ENCODE measurements at regions not wholly inside any gene's neighbourhood (a gene's known extent, or its start where the extent isn't known, plus 50 kb on each side); places are given as distances from the start of the nearest gene placed in this dataset.
"Not testable (repeated sequence)": the region's sequence is repeated elsewhere in the genome, so short reads cannot be mapped to it uniquely, and the experiment has no call there.

DNA sequence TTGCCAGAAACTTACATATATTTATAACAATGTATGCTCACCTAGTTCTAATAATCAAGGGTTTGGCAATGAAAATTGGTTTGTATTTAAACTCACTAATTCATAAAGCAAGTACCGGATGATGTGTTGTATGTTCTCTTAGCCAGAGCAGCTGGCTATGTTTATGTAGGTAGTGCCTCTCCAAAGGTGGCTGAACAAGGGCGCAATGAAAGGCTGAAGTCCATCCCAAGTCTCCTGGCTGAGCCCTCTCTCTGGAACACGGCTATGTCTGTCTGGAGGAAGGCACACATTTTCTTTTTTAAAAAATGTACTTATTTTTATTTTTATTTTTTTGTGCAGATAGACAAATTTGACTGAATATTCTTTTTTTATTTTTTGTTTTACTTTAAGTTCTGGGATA is 141.2 kb upstream of the DAB2 start:
- DNase-seq (ENCODE audit: low read depth in 2 of 2) = no peak

DNA sequence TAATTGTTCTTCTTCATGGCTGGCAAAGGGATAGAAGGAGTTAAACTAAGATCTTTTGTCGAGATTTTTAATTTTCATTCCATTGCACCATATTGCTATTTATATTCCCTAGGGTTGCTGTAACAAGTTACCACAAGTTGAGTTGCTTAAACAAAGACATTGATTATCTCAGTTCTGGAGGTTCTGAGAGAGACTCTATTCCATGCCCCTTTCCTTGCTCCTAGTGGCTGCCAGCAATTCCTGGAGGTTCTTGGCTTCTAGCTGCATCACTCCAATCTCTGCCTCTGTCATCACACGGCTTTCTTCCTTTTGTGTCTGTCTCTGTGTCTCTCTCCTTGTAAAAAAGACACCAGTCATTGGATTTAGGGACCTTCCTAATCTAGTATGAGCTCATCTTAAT is 136.6 kb upstream of the DAB2 start:
- no peak for DNase-seq (ENCODE audit: low read depth in 2 of 2)

- no peak for DNase-seq (ENCODE audit: low read depth in 2 of 2)
Measured at GRCh38 chr5:39560726-39561125, 135.9 kb upstream of the DAB2 start.

GRCh38 chr5:39559923-39560322 is 135.1 kb upstream of the DAB2 start:
- DNase-seq (ENCODE audit: low read depth in 2 of 2) = no peak

GRCh38 chr5:39558541-39558940 is 133.8 kb upstream of the DAB2 start:
- DNase-seq (ENCODE audit: low read depth in 2 of 2) = no peak

DNA sequence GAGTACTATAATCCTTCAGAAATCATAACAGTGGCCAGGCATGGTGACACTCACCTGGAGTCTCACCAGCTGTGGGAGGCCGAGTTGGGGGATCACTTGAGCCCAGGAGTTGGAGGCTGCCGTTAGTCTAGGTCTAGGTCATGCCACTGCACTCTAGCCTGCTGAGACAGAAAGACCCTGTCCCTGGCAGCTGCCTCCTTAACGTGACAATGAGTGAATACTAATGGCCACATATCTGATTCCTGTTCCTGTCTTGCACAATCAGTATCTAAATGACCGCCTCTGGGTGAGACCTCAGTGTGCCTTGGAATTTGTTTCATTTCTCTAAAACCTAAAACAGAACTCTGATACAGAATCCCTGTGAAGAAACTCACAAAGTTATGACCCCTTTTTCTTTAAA is 131.0 kb upstream of the DAB2 start:
- no peak for DNase-seq (ENCODE audit: low read depth in 2 of 2)

GRCh38 chr5:39547553-39548154 is 122.9 kb upstream of the DAB2 start:
- no peak for DNase-seq (ENCODE audit: low read depth in 2 of 2)

GRCh38 chr5:39544941-39545340 is 120.2 kb upstream of the DAB2 start:
- no peak for DNase-seq (ENCODE audit: low read depth in 2 of 2)

DNA sequence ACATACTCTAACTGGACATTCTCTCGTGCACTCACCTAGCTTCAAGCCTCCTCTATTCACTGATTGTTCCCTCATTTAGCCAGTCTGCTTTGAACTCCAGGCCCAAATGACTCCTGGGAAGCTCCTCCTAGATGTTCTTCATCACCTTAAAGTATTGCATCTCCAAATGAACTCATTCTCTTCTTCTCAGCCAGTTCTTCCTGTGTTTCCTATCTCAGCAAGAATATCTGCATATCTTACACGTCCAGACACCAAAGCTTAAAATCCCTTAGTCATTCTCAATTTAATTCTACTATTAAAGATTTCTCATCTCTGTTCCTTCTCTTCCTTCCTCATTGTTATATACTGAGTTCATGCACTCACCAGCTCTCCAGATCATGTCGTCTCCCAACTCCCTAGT is 118.6 kb upstream of the DAB2 start:
- DNase-seq (ENCODE audit: low read depth in 2 of 2) = no peak

DNA sequence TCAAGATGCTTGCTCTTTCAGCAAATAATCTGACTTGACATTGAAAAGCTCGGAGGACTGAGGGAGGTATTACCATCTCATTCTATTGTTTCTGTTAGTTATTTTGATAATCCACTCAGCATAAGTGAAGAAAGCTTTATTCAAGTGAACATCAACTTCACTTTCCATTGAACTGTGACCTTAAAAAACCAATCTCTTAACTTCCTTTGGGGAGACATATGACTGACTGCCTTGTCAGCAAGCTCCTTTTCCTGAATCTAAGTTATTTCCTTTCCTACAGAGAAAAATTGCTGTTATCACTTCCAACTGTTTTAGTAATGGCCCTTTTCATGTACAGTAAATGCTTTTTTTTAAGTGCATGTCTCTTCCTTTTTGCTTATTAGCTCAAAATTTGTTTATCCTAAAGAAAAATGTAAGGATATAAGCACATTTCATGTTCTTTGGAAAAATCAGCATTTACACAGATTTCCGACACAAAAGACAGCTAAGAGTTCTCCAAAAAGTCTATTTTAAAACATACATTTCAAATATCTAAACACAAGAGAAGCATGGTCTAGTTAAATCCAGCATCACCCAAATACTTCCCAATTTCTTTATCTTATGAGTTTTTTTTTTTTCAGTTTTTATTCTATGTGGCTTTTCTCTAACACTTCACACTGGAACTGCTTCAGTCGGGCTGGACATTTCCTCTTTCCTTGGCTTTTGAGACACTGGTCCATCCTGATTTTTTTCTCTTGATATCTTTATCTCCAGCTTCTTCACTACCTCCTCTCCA is 117.9 kb upstream of the DAB2 start:
- no peak for DNase-seq (ENCODE audit: low read depth in 2 of 2)

GRCh38 chr5:39541920-39542319 is 117.1 kb upstream of the DAB2 start:
- DNase-seq (ENCODE audit: low read depth in 2 of 2) = no peak

DNA sequence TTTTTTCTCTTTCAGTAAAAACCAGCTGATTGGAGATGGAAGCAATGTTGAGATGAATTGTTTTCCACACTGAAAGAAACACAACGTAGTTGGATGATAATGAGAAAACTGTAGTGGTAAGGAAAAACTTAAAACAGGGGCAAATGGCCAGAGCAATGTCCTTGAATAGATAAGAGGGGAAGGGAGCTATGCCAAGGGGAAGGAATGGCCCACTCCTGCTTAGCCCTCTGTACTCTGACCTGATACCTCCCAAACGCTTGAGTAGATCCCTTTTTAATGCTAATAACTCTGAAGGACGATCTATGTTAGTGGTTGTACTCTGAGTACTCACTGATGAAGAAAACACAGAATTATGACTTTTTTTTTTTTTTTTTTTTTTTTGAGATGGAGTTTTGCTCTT is 114.7 kb upstream of the DAB2 start:
- DNase-seq (ENCODE audit: low read depth in 2 of 2) = no peak

GRCh38 chr5:39534690-39535089 is 109.9 kb upstream of the DAB2 start:
- no peak for DNase-seq (ENCODE audit: low read depth in 2 of 2)

DNA sequence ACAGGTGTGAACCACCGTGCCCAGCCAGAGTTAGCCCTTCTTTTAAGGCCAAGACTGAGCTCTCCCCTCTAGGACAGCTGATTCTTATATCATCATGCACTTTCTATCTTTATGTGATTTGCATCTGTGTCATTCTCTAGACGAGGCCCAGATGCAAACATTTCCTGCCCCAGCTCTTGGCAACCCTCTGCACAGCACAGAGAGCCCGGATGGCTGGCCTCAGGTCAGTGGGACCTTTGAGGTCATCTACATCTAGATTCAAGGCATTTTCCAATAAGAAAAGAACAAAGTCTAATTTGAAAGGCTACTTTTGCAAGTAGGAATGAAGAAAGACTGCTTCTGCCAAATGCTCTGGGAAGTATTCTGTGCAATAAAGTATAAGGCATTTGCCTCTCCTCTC is 109.0 kb upstream of the DAB2 start:
- DNase-seq (ENCODE audit: low read depth in 2 of 2) = no peak

GRCh38 chr5:39532511-39532910 is 107.7 kb upstream of the DAB2 start:
- no peak for DNase-seq (ENCODE audit: low read depth in 2 of 2)

DNA sequence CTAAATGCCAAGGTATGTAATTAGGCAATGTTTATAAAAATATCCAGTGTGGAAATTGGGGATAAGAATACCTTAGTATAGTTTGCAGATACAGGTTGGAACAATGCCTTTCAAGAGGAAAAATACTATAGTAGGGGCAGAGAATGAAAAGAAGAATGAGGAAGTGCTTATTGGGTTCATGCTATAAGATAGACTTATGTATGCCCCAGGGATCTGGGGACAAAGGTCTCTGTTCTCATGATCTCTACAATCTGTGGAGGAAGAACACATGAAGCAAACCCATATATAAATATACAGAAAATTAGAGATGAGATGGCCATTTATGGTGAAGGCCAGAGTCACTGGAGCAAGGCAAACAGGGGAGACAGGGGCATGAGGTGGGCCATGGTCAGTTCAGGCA is 106.5 kb upstream of the DAB2 start:
- DNase-seq (ENCODE audit: low read depth in 2 of 2) = no peak

DNA sequence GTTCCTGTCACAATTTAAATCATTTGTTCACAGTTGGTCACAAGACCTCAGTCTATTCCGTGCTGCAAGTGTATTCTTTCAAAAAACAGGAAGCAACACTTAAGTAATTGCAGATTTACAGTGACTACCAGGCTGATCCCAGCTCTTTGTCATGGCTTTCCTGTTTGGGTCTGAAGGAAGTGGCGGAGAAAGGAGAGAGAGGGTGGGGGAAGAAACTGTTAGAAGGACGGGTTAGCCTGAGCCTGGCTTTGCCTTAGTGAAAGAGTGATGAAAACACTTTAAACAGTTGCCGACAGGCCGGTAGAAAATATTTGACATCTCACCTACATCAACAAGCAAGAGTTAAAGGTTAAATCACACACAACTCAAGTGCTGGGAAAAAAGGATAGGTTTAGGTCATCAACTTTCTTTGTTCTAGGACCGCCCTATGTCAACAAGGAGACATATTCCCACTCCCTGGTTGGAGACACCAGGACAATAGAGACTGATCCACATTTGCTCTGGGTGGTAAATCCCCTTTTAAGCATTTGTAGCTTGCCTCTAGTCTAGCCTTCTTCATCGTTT is 102.2 kb upstream of the DAB2 start:
- no peak for DNase-seq (ENCODE audit: low read depth in 2 of 2)

GRCh38 chr5:39525781-39526180 is 101.0 kb upstream of the DAB2 start:
- not testable (repeated sequence) for DNase-seq (ENCODE audit: low read depth in 2 of 2)

- no peak for DNase-seq (ENCODE audit: low read depth in 2 of 2)
Measured at GRCh38 chr5:39525271-39525670, 100.5 kb upstream of the DAB2 start.

DNA sequence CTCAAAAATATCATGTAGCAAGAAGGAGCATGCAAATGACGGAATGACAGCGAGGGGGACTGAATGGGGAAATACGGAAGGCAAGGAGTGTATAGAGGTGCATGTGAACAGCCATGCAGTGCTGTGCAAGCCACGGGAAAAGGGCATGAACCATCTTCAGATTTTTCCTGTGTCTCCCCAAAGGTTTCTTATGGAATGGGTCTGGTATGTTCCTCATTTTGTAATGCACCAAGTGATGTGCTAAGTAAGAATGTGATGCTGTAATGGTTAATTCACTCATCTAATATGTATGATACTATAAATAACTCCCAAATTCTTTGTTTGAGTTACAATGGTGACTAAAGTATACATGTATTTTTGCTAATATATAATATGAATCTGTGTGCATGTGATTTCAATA is 99.0 kb upstream of the DAB2 start:
- DNase-seq (ENCODE audit: low read depth in 2 of 2) = no peak

DNA sequence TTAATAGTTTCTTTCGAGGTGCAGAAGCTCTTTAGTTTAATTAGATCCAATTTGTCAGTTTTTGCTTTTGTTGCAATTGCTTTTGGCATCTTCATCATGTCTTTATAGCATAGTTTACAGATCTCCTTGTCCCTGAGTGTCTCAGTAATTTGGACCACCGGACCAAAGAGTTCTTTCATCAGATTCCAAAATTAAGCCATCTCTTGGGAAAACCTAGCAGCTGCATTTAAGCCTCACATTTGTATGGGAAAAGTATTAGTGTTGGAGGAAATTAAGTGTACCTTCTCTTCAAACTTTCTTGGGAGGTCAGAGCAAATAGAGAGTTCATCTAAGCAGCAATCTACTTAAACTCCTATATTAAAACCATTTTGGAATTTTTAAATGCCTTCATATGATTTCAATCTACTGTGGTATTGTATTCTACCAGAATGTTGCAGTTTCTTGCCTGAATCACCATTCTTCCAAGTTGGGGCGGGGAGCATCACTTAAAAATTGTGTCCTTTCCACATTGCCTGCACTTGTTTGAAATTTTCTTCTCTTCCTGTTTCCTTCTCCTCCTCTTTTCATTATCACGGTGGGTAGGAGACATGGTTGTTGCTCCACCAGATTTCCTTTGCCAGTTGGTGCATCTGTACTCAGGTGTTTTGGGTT is 97.3 kb upstream of the DAB2 start:
- no peak for DNase-seq (ENCODE audit: low read depth in 2 of 2)

GRCh38 chr5:39521098-39521860 is 96.5 kb upstream of the DAB2 start:
- DNase-seq (ENCODE audit: low read depth in 2 of 2) = no peak
